Suppressor macrophage treated with lipopolysaccharide for 4 hours (primary cell): ENCODE measurements at regions not wholly inside any gene's neighbourhood (a gene's known extent, or its start where the extent isn't known, plus 50 kb on each side); places are given as distances from the start of the nearest gene placed in this dataset.
"Not testable (repeated sequence)": the region's sequence is repeated elsewhere in the genome, so short reads cannot be mapped to it uniquely, and the experiment has no call there.

Source experiments
- DNase-seq: peaks from one replicate; pipeline ENCODE4 v3.0.0-alpha.2; 2020

GRCh38 chr12:64552510-64552909 is 57.8 kb upstream of the RASSF3 start:
- not testable (repeated sequence) for DNase-seq

DNA sequence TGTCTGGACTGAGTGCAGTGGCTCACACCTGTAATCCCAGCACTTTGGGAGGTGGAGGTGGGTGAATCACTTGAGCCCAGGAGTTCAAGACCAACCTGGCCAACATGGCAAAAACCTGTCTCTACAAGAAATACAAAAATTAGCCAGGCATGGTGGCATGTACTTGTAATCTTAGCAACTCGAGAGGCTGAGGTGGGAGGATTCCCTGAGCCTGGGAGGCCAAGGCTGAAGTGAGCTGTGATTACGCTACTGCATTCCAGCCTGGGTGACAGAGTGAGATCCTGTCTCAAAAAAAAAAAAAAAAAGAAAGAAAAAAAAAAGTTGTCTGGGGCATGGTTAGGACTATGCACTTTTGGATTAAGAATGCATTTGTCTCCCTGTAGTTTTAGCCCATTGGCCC is 56.6 kb upstream of the RASSF3 start:
- DNase-seq, result not testable (repeated sequence)

- DNase-seq, result no peak
These were observed 54.1 kb upstream of the RASSF3 start for GRCh38 chr12:64556231-64556630.

DNA sequence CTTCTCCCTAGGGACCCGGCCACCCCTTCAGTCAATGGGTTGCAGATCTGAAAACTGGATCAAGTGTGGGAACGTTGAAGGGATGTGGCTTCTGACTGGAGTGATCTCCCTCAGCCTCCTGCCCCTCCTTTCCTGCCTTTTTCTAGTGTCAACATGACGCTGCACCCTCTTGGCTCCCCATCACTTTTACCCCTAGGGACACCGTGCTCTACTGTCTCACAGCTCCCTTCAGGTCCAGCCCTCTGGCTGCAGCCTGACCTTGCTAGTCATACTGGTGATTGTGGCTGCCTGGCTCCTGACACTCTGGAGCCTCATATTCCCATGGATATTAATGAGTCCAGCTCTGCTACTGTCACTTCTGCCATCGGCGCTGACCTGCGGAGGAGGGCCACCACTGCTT is 51.5 kb upstream of the RASSF3 start:
- no peak for DNase-seq

DNA sequence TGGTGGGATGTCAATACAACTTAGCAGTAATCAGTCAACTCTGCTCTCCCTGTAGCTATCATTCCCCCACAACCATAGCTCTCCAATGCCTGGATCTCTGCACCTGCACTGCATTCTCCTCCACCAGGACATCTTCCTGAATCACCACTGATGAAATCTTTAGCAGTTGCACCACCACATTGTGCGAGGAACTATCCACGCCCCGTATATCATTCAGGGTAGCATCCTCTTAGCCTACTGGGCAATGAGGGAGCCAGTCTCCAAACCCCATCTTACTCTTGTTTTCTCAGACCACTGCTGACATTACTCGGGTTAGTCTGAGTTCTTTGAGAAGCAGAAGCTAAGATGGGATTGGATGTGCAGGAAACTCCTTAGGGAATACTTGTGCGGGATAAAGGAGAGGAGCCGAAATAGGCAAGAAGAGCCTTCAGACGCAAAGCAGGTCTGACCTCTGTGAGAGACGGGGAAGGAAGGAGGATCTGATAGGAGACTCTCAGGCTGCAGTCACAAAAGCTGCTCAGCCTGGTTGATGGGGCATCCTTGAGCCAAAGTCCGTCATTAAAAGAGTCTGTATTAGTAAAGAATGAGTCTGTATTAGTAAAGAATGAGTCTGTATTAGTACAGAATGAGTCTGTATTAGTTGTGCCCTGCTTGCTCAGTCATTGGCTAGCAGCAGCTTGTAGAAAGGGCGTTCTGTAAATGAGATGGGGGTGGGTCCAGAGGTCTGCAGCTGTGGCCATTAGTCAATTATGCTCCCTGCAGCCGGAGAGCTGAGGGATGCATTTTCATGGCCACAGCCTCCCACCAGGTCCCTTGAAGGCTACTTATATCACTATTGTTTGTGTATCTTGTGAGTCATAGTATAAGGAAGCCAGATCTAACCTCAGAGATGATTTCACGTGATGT is 49.6 kb upstream of the RASSF3 start:
- DNase-seq, result peak; percentile 78
